ENCODE measurements at regions not wholly inside any gene's neighbourhood (a gene's known extent, or its start where the extent isn't known, plus 50 kb on each side); places are given as distances from the start of the nearest gene placed in this dataset.

DNA sequence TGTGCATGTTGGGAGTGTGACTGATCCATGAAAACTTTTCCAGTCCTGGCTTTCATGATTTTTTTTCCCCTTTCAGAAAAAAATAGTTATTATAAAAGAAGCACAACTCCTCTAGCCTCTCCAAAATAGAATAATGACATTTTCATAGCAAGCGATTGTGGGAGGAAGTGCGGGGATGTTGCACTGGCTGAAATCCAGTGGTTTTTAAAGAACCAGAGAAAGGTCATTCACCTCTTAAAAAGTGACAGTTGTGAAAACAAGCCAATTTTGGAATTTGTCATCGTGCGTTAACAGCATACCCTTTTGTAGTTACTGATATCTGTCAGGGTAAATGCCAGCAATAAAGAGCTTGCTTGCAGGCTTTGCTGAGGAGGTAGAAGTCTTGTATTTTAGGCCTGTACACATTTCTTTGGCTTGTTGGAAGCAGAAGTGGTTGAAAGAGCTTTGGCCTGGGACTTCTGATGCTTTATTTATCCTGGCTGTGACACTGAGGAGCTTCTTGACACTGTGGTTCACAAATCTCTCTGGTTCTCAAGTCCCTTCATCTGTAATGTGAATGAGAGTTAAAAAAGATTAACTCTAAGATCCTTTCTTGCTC, 545.9 kb downstream of the REEP3 start:
- no peak overlapping the region for H3K4me3 ChIP-seq (ENCODE audit: low read length)
- no peak for TF ChIP-seq ZNF274 (IDR thresholded peaks at IDR 0.05; ENCODE audit: low read depth, low read length)

DNA sequence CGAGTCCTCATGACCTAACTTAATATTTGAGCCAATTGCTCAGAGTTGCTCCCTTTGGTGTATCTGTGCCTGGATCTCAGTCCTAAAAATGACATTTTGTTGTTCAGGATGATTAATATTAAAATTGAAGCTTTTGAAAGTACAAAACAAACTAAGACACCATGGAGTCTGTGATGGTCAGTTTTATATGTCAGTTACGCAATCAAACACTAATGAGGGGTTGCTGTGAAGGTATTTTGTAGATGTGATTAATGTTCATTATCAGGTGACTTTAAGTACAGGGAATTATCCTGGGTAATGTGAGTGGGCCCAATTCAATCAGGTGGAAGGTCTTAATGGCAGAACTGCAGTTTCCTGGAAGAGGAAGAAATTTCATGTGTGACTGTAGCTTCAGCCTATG, 546.7 kb downstream of the REEP3 start:
- TF ChIP-seq ZNF274 (IDR thresholded peaks at IDR 0.05; ENCODE audit: low read depth, low read length), result no peak
- no peak overlapping the region for H3K4me3 ChIP-seq (ENCODE audit: low read length)

DNA sequence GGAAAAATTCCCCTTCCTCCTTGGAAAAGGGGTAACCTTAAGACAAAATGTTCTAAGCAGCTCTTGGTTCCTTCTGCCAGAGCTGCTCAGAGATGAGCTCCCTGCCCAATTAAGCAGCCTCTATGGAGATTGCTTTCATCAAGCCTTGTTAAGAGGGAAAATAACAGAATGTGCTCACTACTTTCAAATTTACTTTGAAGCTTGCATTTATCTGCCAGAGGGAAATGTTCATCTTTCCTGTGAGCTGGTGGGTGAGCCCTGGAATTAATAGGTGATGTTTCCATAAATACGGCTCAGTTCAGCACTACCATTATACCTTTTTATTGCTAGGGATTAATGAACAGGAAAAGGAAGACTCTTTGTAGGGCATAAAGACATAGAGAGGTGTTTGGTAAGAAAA, 549.0 kb downstream of the REEP3 start:
- no peak for TF ChIP-seq ZNF274 (IDR thresholded peaks at IDR 0.05; ENCODE audit: low read depth, low read length)
- no peak overlapping the region for H3K4me3 ChIP-seq (ENCODE audit: low read length)

DNA sequence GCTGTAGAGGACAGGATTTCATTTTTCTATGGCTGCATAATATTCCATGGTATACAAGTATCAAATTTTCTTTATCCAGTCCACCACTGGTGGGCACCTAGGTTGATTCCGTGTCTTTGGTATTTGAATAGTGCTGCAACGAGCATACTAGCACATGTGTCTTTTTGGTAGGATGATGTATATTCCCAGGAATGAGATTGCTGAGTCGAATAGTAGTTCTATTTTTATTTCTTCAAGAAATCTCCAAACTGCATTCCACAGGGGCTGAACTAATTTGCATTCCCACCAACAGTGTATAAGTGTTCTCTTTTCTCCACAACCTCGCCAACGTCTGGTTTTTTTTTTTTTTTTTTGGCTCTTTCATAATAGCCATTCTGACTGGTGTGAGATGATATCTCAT, 550.0 kb downstream of the REEP3 start:
- H3K4me3 ChIP-seq (ENCODE audit: low read length), result no peak overlapping the region
- no peak for TF ChIP-seq ZNF274 (IDR thresholded peaks at IDR 0.05; ENCODE audit: low read depth, low read length)

DNA sequence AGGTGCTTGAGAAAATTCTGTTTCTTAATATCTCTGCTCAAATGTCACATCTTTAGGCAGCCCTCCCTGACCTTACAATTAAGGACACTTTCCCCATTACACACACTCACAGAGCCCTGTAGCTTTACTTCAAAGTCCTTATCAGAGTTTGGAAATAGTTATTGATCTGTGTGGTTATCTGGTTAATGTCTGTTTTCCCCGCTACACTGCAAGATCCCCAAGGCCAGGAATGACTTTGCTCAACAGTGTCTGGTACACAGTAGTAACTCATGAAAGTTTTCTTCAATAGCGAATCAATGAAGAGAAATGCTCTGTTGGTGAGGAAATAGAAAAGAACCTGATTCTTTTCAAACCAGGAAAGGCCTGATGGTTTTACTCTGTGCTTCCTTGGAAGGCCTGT, 554.4 kb downstream of the REEP3 start:
- TF ChIP-seq ZNF274 (IDR thresholded peaks at IDR 0.05; ENCODE audit: low read depth, low read length), result no peak
- no peak overlapping the region for H3K4me3 ChIP-seq (ENCODE audit: low read length)

DNA sequence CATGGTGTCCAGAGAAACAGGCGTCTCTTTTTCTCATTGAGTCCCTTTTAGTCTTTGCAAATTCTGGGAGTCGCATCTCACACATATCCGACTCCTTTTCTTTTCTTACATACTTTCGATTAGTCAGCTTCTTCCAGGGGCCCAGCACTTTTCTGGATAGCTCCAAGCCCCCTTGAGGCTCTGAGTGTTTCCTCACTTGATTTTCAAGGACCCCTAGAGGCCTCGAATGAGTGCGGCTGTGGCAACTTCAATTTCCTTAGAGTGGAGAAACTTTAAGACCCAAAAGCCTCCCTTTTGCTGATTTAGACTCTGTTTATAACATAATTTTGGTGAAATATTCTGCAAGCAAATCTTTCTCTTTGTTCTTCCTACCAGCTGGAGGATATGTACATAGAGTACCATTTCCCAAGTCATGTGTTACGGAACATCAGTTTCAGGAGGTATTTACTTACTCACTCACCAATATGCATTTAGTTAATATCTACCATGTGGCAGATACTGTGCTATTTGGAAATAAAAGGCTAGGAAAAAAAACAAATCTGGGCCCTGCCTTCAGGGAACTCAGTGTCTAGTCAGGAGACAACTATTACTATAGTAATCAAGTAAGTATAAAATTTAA, 555.2 kb downstream of the REEP3 start:
- no peak overlapping the region for H3K4me3 ChIP-seq (ENCODE audit: low read length)
- TF ChIP-seq ZNF274 (IDR thresholded peaks at IDR 0.05; ENCODE audit: low read depth, low read length), result no peak

DNA sequence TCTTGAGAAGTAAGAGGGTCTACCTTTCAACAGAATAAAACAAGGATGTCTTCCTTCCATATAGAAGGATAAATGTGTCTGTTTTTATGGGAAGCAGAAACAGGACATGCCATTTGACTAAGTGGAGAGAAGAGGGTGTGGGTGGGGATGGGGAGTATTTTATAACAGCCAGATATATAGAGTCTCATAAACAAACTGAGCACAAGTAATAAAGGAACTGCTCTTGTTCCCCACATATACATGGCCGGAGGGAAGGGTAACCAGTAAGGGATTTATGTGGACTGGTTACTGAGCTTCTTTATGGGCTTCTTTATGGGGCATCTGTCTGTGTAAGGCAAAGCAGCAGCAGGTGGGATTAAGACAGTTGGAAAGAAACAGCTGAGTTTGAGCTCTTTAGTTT, 558.1 kb downstream of the REEP3 start:
- H3K4me3 ChIP-seq (ENCODE audit: low read length), result no peak overlapping the region
- TF ChIP-seq ZNF274 (IDR thresholded peaks at IDR 0.05; ENCODE audit: low read depth, low read length), result no peak

DNA sequence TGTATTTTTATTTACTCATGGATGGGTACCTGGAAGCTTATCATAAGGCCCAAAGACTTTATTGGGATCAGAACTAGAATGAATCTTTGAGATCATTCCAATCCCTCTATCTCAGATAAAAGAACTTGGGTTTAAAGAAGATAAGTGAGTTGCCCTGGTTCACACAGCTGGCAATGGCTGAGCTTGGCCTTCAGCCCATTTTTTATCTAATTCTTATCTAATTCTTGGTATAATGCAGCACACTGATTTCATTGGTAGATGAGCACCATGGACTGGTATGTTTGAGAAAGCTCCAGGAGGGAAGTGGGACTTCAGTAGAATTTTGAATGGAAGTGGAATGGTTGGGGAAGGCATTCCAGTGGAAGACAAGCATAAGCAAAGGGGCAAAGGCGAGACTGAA, 558.9 kb downstream of the REEP3 start:
- TF ChIP-seq ZNF274 (IDR thresholded peaks at IDR 0.05; ENCODE audit: low read depth, low read length), result no peak
- no peak overlapping the region for H3K4me3 ChIP-seq (ENCODE audit: low read length)

DNA sequence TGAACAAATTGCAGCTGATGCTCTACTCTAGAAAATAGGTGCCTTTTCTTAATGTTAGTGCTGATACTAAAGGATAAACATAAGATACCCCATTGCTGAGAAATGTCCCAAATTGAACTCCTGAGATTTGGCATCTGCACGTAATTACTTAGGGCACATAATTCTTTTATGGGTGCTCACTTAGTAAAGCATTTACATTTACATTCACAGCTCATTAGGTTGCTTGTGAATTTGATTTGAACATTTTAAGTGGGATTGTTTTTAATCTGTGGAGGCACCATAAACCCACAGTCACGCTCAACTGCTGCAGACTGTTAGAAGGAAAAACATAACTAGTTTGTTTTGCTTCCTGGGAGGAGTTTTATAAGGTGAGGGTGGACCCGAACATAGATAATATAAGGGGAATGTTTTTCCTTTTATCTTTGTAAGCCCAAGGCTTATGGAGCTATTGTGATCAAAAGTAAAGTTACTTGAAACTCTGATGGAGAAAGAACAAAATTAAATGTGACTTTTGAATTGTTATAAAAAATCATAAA, 560.8 kb downstream of the REEP3 start:
- no peak overlapping the region for H3K4me3 ChIP-seq (ENCODE audit: low read length)
- TF ChIP-seq ZNF274 (IDR thresholded peaks at IDR 0.05; ENCODE audit: low read depth, low read length), result no peak

DNA sequence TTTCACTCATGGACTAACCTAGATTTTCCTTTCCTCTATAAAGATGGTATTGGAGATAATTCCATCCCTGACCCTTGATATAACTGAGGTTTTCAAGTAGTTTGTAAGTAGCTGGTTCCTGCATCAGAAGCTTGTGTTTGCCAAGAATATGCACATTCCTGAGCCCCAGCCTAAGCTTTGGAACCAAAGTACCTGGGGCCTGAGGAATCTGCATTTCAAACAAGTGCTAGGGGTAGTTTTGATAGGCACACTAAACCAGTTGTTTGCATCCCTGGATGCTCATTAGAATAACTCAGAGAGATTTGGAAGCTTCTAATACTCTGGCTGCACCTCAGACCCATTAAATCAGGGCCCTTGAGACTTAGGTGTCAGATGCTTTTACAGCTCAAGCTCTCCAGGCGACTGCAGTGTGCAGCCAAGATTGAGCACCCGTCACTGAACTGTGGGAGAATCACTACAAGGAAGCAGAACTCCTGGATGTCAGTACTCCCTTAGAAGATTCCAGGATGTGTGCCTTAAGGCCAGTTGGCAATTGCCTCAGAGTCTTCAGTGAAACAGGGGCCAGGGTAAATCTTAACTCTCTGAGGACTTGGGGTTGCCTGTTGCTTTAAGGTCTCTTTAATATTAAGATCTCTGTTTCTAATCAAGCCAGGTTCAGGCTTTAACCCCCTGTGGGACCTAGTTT, 565.0 kb downstream of the REEP3 start:
- TF ChIP-seq ZNF274 (IDR thresholded peaks at IDR 0.05; ENCODE audit: low read depth, low read length), result no peak
- H3K4me3 ChIP-seq (ENCODE audit: low read length), result no peak overlapping the region

DNA sequence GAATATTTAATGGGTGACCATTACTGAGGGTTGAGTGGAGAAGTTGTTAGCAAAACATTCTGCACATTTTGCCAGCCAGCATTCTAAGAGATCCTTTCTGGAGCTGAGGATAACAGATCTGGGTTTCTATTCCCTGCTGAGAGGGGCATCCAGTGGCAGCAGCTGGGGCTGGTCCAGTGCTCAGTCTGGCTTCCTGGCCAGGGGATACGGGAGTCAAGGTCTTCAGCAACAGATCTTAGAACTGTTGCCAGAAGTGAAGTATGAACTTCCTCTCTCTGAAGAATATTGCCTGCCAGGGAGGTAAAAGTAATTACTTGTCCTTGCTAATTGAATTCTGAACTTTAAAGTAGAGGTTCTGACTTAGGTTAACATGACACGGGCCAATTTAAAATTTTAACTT, 568.4 kb downstream of the REEP3 start:
- no peak for TF ChIP-seq ZNF274 (IDR thresholded peaks at IDR 0.05; ENCODE audit: low read depth, low read length)
- H3K4me3 ChIP-seq (ENCODE audit: low read length), result no peak overlapping the region

DNA sequence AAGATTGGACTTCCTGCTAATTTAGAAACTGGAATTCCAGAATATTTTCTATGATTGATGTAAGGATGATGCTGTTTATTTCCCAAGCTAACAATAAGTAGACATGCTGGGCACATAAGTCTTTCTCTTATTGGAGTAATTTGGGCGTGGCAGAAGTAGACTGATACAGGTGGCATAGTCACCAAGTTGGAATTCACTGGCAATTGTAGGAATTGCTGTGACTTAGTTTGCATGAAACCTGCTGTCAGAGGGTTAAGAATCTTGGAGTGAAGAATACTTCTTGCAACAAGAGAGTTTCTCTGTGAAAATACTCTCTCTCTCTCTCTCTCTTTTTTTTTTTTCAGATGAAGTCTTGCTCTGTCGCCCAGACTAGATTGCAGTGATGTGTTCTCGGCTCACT, 569.7 kb downstream of the REEP3 start:
- no peak overlapping the region for H3K4me3 ChIP-seq (ENCODE audit: low read length)
- TF ChIP-seq ZNF274 (IDR thresholded peaks at IDR 0.05; ENCODE audit: low read depth, low read length), result no peak

DNA sequence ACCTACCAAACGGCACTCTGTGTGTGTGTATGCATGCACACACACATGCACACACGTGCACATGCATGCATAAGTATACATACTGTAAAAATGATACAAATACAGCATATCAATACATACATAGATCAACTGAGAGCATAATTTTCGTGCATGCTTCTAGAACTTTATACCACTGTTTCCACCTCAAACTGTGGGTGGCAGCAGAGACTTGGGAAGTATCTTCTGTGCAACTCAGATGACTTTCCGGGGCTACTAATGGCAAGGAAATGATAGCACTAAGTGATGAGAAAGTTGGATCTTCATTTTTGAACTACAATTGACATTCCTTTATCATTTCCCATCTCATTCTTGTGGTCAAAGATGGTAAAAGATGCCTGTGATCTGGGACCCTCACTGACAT, 570.7 kb downstream of the REEP3 start:
- no peak overlapping the region for H3K4me3 ChIP-seq (ENCODE audit: low read length)
- TF ChIP-seq ZNF274 (IDR thresholded peaks at IDR 0.05; ENCODE audit: low read depth, low read length), result no peak

DNA sequence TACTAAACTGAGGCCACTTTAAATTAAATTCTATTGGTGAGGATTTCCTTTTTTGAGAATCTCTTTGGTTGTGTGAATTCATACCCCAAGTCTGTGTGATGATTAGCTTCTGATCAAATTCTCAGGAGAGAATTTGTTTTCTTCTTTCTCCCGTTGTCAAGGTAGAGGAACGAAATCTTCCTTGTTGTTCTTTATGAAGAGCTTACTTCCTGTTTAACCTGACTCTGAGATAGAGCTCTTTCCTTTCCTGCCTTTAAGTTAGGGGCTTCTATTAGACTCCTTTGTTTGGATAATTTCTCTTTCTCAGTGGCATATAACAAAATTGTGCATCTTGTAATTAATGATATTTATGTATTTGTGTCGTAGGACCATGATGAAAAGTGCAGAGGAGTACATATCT, 572.1 kb downstream of the REEP3 start:
- no peak overlapping the region for H3K4me3 ChIP-seq (ENCODE audit: low read length)
- no peak for TF ChIP-seq ZNF274 (IDR thresholded peaks at IDR 0.05; ENCODE audit: low read depth, low read length)

DNA sequence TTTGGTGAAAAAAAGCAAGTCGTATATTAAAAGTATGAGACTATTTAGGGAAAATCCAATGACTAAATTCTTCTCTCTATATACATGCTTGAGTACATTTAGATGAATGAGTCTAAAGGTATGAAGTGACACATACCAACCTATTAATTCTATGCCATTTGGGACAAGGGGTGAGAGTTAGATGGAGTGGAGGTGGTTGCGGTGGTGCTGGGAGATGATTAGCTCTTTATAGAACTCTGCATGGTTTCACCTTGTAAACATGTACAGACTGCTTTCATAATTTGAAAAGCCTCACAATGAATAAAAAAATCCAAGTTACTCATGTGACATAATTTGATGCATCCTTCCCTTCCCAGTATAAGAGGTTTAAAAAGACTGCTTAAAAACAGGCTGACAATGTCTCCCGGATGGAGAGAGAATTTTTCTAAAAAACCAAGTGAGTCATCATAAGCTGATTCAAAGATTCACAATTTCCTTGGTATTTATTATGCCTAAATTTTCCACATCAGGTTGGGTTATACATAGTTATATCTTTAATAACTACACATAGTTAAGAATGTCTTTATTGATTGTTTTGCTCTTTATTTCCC, 572.8 kb downstream of the REEP3 start:
- TF ChIP-seq ZNF274 (IDR thresholded peaks at IDR 0.05; ENCODE audit: low read depth, low read length), result no peak

More for the DNA sequence above, 572.8 kb downstream of the REEP3 start:
- H3K4me3 ChIP-seq (ENCODE audit: low read length), result no peak overlapping the region

All from GM08714 (cell line).